GM21390 (cell line): ENCODE measurements at regions not wholly inside any gene's neighbourhood (a gene's known extent, or its start where the extent isn't known, plus 50 kb on each side); places are given as distances from the start of the nearest gene placed in this dataset.
"Not testable (repeated sequence)": the region's sequence is repeated elsewhere in the genome, so short reads cannot be mapped to it uniquely, and the experiment has no call there.

Experiments used
- ATAC-seq: cut with Tn5 transposase; IDR thresholded peaks from one replicate; pipeline ENCODE4 v1.9.1; 2021; ENCODE audit not compliant: unreplicated experiment

GRCh38 chr12:131311279-131311722, 357.6 kb downstream of the ADGRD1 start:
- ATAC-seq = not testable (repeated sequence)

GRCh38 chr12:131311764-131312163, 358.1 kb downstream of the ADGRD1 start:
- no peak for ATAC-seq

- not testable (repeated sequence) for ATAC-seq
Observed at GRCh38 chr12:131312382-131312781, 358.7 kb downstream of the ADGRD1 start.

DNA sequence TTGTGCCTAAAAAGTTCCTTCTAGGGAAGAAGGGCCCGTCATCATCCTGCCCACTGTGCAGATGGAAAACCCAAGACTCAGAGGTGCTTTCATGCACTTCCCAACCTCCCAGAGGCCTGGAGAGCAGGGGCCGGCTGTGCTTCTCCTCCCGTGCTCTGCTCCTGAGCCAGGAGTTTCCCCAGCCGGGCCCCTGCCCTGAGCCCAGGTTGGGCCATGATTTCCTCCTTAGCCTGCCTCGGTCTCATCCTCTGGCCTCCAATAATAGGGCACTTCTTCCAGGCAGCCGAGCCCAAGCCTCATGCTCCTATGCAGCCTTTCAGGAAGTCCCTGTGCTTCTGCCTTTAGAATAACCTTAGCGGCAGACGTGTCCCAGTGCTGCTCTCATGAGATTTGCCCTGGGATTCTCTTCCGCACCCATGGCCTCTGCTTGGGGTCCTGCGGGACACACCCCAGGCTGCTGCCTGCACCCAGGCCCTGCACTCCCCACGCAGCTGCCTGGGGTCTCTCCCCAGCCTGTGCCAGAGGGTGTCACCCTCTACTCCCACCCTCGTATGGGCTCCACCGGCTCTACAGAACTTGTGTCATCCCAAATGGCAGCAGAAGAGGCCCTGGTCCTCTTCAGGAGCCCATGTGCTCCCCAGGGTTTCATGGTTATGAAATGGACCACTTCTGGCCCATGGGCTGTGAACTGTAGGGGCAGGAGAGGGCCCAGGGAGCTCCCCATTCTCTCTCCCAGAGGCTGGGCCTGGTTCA, 359.3 kb downstream of the ADGRD1 start:
- ATAC-seq = no peak

DNA sequence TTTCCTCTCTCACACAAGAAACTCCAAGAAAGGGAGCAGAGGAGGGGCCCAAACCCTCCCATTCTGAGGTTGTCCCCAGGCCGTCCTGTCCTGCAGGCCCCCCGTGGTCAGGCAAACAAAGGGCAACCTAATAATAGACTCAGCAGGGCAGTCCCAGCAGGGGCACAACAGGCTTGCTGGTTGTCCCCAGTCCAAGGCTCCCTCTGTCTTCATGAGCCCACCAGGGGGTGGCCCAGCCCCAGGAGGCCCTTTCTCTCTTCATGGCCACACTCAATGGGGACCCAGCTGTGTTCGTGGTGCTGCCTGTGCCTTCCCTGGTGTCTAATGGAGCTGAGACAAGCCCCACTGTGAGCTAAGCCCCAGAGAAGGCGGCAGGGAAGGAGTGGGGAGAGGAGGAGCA, 359.9 kb downstream of the ADGRD1 start:
- no peak for ATAC-seq

DNA sequence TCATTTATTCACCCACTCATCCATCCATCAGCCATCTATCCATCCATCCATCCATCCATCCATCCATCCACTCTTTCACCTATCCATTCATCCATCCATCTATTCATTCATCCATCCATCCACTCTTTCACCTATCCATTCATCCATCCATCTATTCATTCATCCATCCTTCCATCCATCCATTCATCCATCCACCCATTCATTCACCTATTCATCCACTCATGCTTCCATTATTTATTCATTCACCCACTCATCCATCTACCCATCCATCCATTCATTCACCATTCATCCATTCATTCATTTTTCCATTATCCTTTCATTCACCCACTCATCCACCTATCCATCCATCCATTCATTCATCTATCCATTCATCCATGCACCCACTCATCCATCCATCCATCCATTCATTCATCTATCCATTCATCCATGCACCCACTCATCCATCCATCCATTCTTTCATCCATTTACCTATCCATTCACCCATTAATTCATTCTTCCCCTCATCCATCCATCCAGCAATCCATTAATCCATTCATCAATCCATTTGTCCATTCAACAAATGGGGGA, 360.9 kb downstream of the ADGRD1 start:
- no peak for ATAC-seq

- ATAC-seq = no peak
Observed at GRCh38 chr12:131315601-131316000, 361.9 kb downstream of the ADGRD1 start.

DNA sequence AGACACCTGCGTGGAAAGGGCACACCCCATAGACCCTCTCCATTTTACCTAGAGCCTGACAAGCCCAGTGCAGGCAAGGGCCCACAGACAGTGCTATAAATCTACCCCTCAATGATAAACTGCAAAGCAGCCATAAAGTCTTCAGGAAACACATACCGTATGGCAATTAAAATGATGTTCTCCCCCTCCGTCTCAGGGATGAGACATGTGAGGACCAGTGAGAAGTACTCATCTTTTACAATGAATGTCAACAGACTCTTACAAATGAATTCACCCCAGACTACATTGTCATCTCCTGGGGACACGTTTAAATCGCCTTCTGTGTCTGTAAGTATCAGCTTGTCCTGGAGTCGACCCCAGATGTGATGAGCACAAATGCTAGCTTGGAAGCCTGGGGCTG, 362.7 kb downstream of the ADGRD1 start:
- ATAC-seq = no peak

- ATAC-seq = no peak
Observed at GRCh38 chr12:131318045-131318685, 364.5 kb downstream of the ADGRD1 start.

DNA sequence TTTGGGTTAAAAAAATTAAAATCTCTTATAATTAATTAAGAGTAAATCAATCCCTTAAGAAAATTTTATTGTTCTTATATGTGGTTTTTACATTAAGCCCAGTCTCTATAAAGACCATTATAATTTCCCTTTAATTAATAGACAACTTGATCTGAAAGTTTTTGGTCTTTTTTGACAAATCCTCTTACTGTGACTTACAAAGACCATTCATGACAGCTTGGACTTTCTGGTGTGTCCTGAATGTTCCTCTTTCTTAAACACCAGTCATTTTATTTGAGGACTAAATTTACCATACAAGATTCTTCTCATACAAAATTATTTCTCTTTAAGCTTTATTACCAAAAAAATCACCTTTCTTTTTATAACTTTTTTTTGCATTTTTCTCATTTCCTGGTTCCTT, 368.3 kb downstream of the ADGRD1 start:
- no peak for ATAC-seq

GRCh38 chr12:131322460-131322859, 368.8 kb downstream of the ADGRD1 start:
- ATAC-seq = not testable (repeated sequence)

- no peak for ATAC-seq
Observed at GRCh38 chr12:131323879-131324278, 370.2 kb downstream of the ADGRD1 start.

- ATAC-seq = no peak
Observed at GRCh38 chr12:131327521-131328488, 374.1 kb downstream of the ADGRD1 start.

DNA sequence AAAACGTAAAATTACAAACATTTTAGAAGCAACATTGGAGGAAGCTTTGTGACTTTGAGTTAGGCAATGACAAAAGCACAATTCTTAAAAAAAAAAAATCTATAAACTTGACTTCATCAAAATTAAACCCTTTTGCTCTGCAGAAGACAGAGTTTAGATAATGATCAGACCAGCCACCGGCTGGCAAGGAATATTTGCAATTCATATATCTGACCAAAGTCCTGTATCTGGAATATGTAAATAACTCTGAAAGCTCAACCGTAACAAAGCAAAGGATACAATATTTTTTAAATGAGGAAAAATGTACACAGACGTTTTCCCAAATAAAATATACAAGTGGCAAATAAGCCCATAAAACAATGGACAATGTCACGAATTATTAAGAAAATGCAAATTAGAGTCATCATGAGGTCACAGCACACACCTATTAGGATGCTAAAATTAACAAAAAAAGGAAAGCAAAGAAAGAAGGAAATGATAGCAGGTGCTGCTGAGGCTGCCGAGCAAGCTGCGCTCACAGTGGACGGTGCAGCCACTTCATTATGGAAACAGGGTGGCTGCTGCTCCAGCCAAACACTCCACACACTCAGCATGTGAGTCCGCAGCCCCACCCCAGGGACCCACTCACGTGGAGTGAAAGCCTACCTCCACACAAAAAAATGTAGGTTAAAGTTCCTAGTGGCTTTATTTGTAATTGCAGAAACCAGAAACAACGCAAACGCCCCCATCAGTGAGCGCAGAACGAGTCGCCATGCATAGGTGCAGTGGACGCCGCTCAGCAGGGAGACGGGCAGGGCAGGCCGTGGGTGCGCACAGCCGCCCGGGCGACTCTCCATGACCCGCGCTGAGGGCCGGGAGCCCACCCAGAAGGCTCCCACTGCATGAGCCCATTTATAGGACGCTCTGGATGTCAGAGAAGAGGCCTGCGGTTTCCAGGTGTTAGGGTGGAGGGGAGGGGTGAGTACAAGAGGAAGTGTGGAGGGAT, 375.4 kb downstream of the ADGRD1 start:
- not testable (repeated sequence) for ATAC-seq

- no peak for ATAC-seq
Observed at GRCh38 chr12:131330106-131330815, 376.6 kb downstream of the ADGRD1 start.

GRCh38 chr12:131331148-131331750, 377.5 kb downstream of the ADGRD1 start:
- no peak for ATAC-seq

DNA sequence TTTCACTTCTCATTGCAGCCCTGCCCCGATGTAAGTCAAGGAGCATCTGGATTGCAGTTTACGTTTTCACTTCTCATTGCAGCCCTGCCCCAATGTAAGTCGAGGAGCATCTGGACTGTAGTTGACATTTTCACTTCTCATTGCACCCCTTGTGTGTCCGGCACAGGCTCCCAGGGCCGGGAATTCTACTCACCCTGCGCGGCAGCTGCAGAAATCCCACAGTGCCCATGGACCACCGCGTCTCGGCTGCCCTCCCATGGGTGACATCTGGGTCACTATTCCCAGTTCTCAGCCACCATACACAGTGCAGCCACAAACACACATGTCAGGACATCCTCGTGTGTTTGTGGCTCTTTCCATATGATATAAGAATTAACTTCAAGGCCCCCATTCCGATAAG, 378.5 kb downstream of the ADGRD1 start:
- no peak for ATAC-seq

DNA sequence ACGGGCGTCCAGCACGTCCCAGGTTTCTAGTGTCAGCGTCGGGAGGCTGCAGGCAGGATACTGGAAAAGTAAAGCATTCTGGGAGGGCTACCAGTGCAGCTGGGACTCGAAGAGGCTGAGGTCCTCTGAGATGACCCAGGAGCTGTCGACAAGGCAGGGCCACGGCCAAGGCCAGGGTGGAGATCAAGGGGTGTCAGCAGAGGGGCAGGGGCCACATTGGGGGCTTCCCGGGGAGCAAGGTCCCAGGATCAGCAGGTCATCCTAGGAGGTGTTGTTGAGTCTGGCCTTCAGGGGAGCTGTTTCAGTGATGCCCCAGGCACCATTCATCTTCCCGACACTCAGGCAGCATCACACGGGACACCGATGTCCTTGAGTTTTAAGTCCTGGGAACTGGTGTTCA, 377.8 kb upstream of the SFSWAP start:
- no peak for ATAC-seq
